SK-N-SH (cell line): ENCODE measurements at regions not wholly inside any gene's neighbourhood (a gene's known extent, or its start where the extent isn't known, plus 50 kb on each side); places are given as distances from the start of the nearest gene placed in this dataset.

Experiments
- CTCF ChIA-PET: fragments of 300-600, 350-600 bp; formaldehyde crosslinking; extraction: SDS; loops from one replicate; lab custom pipeline; 2021; lab: Yijun Ruan, JAX
- POLR2A ChIA-PET: fragments of 350-600 bp; sonication (Branson Sonifier 250); formaldehyde crosslinking; extraction: SDS; loops from one replicate; lab custom pipeline; 2020; ENCODE audit warnings: antibody characterized with exemption, inconsistent platforms; lab: Yijun Ruan, JAX
- DNase-seq: peaks from one replicate; pipeline ENCODE4 v3.0.0; 2012
- H2AFZ ChIP-seq: fragments of 200-600 bp; sonication (generic); 2 replicates; pipeline ENCODE4 v1.8.1; 2016; ENCODE audit warnings: antibody characterized with exemption, mild to moderate bottlenecking, low read depth
- H3F3A ChIP-seq: fragments of 200-600 bp; sonication (generic); replicated peaks from 2 replicates; pipeline ENCODE3; 2016; ENCODE audit warnings: antibody characterized with exemption, mild to moderate bottlenecking; ENCODE audit not compliant: insufficient read depth
- H3K27ac ChIP-seq, 2 experiments: fragments of 200-500 bp in 1 of 2; fragments of 200-600 bp in 1 of 2; sonication (Bioruptor generic) in 1 of 2; sonication (generic), shearing (Covaris generic) in 1 of 2; 2 replicates each; pipeline versions ENCODE4 v1.5.1 to v1.6.1; 2014 to 2016; ENCODE audit warnings: low read depth in 2 of 2, inconsistent platforms in 1 of 2, low read length in 1 of 2, mild to moderate bottlenecking in 1 of 2, mixed read lengths in 1 of 2
- H3K27me3 ChIP-seq: fragments of 200-600 bp; sonication (generic), shearing (Covaris generic); 2 replicates; pipeline ENCODE4 v1.6.1; 2016; ENCODE audit warnings: mixed run types; ENCODE audit not compliant: insufficient read depth
- H3K36me3 ChIP-seq, 2 experiments: fragments of 200-500 bp in 1 of 2; fragments of 200-600 bp in 1 of 2; sonication (Bioruptor generic) in 1 of 2; sonication (generic) in 1 of 2; replicated peaks in 1 of 2; 2 replicates each; pipeline versions ENCODE3 to v1.5.1; 2014 to 2016; ENCODE audit warnings: low read length in 1 of 2, mild to moderate bottlenecking in 1 of 2; ENCODE audit not compliant: insufficient read depth in 2 of 2, control insufficient read depth in 1 of 2
- H3K4me1 ChIP-seq, 2 experiments: fragments of 200-500 bp in 1 of 2; fragments of 200-600 bp in 1 of 2; sonication (Bioruptor generic) in 1 of 2; sonication (generic), shearing (Covaris generic) in 1 of 2; 2 replicates each; pipeline versions ENCODE4 v1.5.1 to v1.6.1; 2014 to 2016; ENCODE audit warnings: low read depth in 1 of 2, low read length in 1 of 2, mixed run types in 1 of 2; ENCODE audit not compliant: insufficient read depth in 2 of 2, control insufficient read depth in 1 of 2
- H3K4me2 ChIP-seq: fragments of 200-600 bp; sonication (generic), shearing (Covaris generic); 2 replicates; pipeline ENCODE4 v1.6.1; 2017; ENCODE audit warnings: mixed run types
- H3K4me3 ChIP-seq, 2 experiments: fragments of 200-500 bp in 1 of 2; fragments of 200-600 bp in 1 of 2; sonication (Bioruptor generic) in 1 of 2; sonication (generic), shearing (Covaris generic) in 1 of 2; 2 replicates each; pipeline versions ENCODE4 v1.5.1 to v1.8.1; 2014 to 2016; ENCODE audit warnings: low read depth in 2 of 2, inconsistent platforms in 1 of 2, low read length in 1 of 2, mild to moderate bottlenecking in 1 of 2, mixed read lengths in 1 of 2, moderate library complexity in 1 of 2
- H3K79me2 ChIP-seq: fragments of 200-600 bp; sonication (generic); 2 replicates; pipeline ENCODE4 v1.8.1; 2017; ENCODE audit warnings: mild to moderate bottlenecking; ENCODE audit not compliant: insufficient read depth
- H3K9ac ChIP-seq: fragments of 200-600 bp; sonication (generic); 2 replicates; pipeline ENCODE4 v1.6.1; 2017; ENCODE audit warnings: mixed run types
- H3K9me2 ChIP-seq: fragments of 200-600 bp; sonication (generic); 2 replicates; pipeline ENCODE4 v1.6.1; 2017; ENCODE audit warnings: mixed run types
- H3K9me3 ChIP-seq: fragments of 200-600 bp; sonication (generic); 2 replicates; pipeline ENCODE4 v1.6.1; 2017; ENCODE audit warnings: mixed run types, mild to moderate bottlenecking, moderate library complexity
- H4K20me1 ChIP-seq: fragments of 200-600 bp; sonication (generic); 2 replicates; pipeline ENCODE4 v1.6.1; 2017; ENCODE audit warnings: mild to moderate bottlenecking, mixed run types; ENCODE audit not compliant: insufficient read depth
- CHD2 ChIP-seq: fragments of 150-350 bp; IDR thresholded peaks from 2 replicates; pipeline ENCODE4 v1.6.1; 2018; ENCODE audit warnings: low read length; ENCODE audit not compliant: partially characterized antibody
- ELF1 ChIP-seq: IDR thresholded peaks from 2 replicates; pipeline ENCODE4 v1.4.0; 2012
- EZH2phosphoT487 ChIP-seq: fragments of 200-600 bp; sonication (generic); IDR thresholded peaks from 2 replicates; pipeline ENCODE4 v1.6.1; 2017; ENCODE audit warnings: low read depth, mixed run types, mild to moderate bottlenecking, antibody characterized with exemption, moderate library complexity, borderline replicate concordance
- FOSL2 ChIP-seq: IDR thresholded peaks from 2 replicates; pipeline ENCODE4 v1.4.0; 2012; ENCODE audit warnings: low read depth, mild to moderate bottlenecking, moderate library complexity, borderline replicate concordance
- FOXJ3 ChIP-seq: sonication (generic); formaldehyde crosslinking; IDR thresholded peaks from 2 replicates; pipeline ENCODE4 v1.5.1; 2020; ENCODE audit warnings: mild to moderate bottlenecking, missing genetic modification reagents
- FOXM1 ChIP-seq: IDR thresholded peaks from 2 replicates; pipeline ENCODE4 v1.4.0; 2012; ENCODE audit warnings: low read depth, mild to moderate bottlenecking
- GABPA ChIP-seq: IDR thresholded peaks from 2 replicates; pipeline ENCODE4 v1.4.0; 2012; ENCODE audit warnings: low read depth, mild to moderate bottlenecking
- GATA2 ChIP-seq: sonication (generic); formaldehyde crosslinking; IDR thresholded peaks from 2 replicates; pipeline ENCODE4 v1.5.0; 2020; ENCODE audit warnings: mild to moderate bottlenecking, missing genetic modification reagents
- IRF3 ChIP-seq: fragments of 150-350 bp; IDR thresholded peaks from 2 replicates; pipeline ENCODE4 v1.6.1; 2016; ENCODE audit warnings: mild to moderate bottlenecking, low read depth, low read length
- JUND ChIP-seq: IDR thresholded peaks from 2 replicates; pipeline ENCODE4 v1.4.0; 2012
- MAX ChIP-seq: IDR thresholded peaks from 2 replicates; pipeline ENCODE4 v1.4.0; 2012; ENCODE audit warnings: low read depth
- MXI1 ChIP-seq: IDR thresholded peaks from 2 replicates; pipeline ENCODE4 v1.6.1; 2012; ENCODE audit warnings: mild to moderate bottlenecking, low read depth, low read length, improper control_type of control experiment
- NFIC ChIP-seq: IDR thresholded peaks from 2 replicates; pipeline ENCODE4 v1.4.0; 2012; ENCODE audit warnings: borderline replicate concordance
- NRF1 ChIP-seq: IDR thresholded peaks from 2 replicates; pipeline ENCODE4 v1.6.1; 2012; ENCODE audit warnings: low read depth, mild to moderate bottlenecking, low read length
- PBX3 ChIP-seq: IDR thresholded peaks from 2 replicates; pipeline ENCODE4; 2012
- RCOR1 ChIP-seq: fragments of 150-350 bp; IDR thresholded peaks from 2 replicates; pipeline ENCODE4 v1.6.1; 2017; ENCODE audit warnings: antibody characterized with exemption, low read length
- REST ChIP-seq: IDR thresholded peaks from 2 replicates; pipeline ENCODE4 v1.6.1; 2012; ENCODE audit warnings: mild to moderate bottlenecking, low read depth, low read length, moderate library complexity
- RFX5 ChIP-seq: IDR thresholded peaks from 2 replicates; pipeline ENCODE4 v1.6.1; 2012; ENCODE audit warnings: mild to moderate bottlenecking, improper control_type of control experiment, low read length
- RXRA ChIP-seq: IDR thresholded peaks from 2 replicates; pipeline ENCODE4 v1.4.0; 2012; ENCODE audit warnings: low read depth, mild to moderate bottlenecking, borderline replicate concordance
- USF1 ChIP-seq: IDR thresholded peaks from 2 replicates; pipeline ENCODE4 v1.4.0; 2012; ENCODE audit warnings: low read depth, borderline replicate concordance
- USF2 ChIP-seq: fragments of 150-350 bp; IDR thresholded peaks from 2 replicates; pipeline ENCODE4 v1.6.1; 2017; ENCODE audit warnings: antibody characterized with exemption, low read length, low read depth, borderline replicate concordance
- WGBS: methylation state at CpG from one replicate; pipeline ENCODE4 v1.1.6; 2017; ENCODE audit warnings: low lambda C conversion rate; 5-methylcytosine and 5-hydroxymethylcytosine counted together

- Histone ChIP-seq H3K4me1 (no peaks in the 10 kb centered on the region), H3K9me2 (no peaks in the 10 kb centered on the region), H3F3A (no peaks in the 10 kb centered on the region), H3K9ac (no peak overlapping the region), H4K20me1 (no peaks in the 10 kb centered on the region), H3K36me3 (no peaks in the 10 kb centered on the region), H3K9me3 (no peaks in the 10 kb centered on the region), H3K4me2 (no peak overlapping the region), H3K79me2 (no peaks in the 10 kb centered on the region), H3K4me3 (no peak overlapping the region), H3K27ac (no peak overlapping the region), H2AFZ (no peak overlapping the region; the same call in 1 of the 2 replicates), H3K27me3 (no peaks in the 10 kb centered on the region)
- CTCF ChIA-PET = no interaction called here
- no peak for DNase-seq
- 19% methylated on average over 1 of the region's 1 CpG for WGBS
- POLR2A ChIA-PET = no interaction called here
- TF ChIP-seq EZH2phosphoT487 (no peak), ELF1 (no peak), FOSL2 (no peak), RCOR1 (no peak), RFX5 (no peak), USF1 (no peak), NRF1 (no peak), GABPA (no peak), REST (no peak), MXI1 (no peak), USF2 (no peak)
These were observed 695.6 kb upstream of the FAM241A start for GRCh38 chr4:111449657-111450056.

- H2AFZ ChIP-seq = no peak overlapping the region
- H3K4me2 ChIP-seq = no peak overlapping the region
- H3K27me3 ChIP-seq = no peaks in the 10 kb centered on the region
- no peaks in the 10 kb centered on the region for H3K79me2 ChIP-seq
- POLR2A ChIA-PET = no interaction called here
- H3K4me3 ChIP-seq = no peak overlapping the region
- H3K9me2 ChIP-seq = no peaks in the 10 kb centered on the region
- no peaks in the 10 kb centered on the region for H3F3A ChIP-seq
- DNase-seq = no peak
- H3K9me3 ChIP-seq = no peaks in the 10 kb centered on the region
- CTCF ChIA-PET = no interaction called here
- no peaks in the 10 kb centered on the region for H3K4me1 ChIP-seq
- no peak overlapping the region for H3K27ac ChIP-seq
- no peaks in the 10 kb centered on the region for H3K36me3 ChIP-seq
- H4K20me1 ChIP-seq = no peaks in the 10 kb centered on the region
- no peak overlapping the region for H3K9ac ChIP-seq
- TF ChIP-seq GABPA (no peak), GATA2 (CRISPR knock-in tag) (no peak), ELF1 (no peak), CHD2 (no peak), RCOR1 (no peak), NFIC (no peak), JUND (no peak), PBX3 (no peak), USF1 (no peak), MAX (no peak), MXI1 (no peak), IRF3 (no peak), FOXJ3 (CRISPR knock-in tag) (no peak), RXRA (no peak), FOSL2 (no peak), FOXM1 (no peak), RFX5 (no peak)
These were observed 694.4 kb upstream of the FAM241A start for GRCh38 chr4:111450867-111451266.
